ENCODE measurements at regions not wholly inside any gene's neighbourhood (a gene's known extent, or its start where the extent isn't known, plus 50 kb on each side); places are given as distances from the start of the nearest gene placed in this dataset.
"Not testable (repeated sequence)": the region's sequence is repeated elsewhere in the genome, so short reads cannot be mapped to it uniquely, and the experiment has no call there.

GRCh38 chr18:104264-104663, 54.1 kb upstream of the USP14 start:
- DNase-seq (ENCODE audit: insufficient read length); FAIRE-seq: not testable (repeated sequence)

DNA sequence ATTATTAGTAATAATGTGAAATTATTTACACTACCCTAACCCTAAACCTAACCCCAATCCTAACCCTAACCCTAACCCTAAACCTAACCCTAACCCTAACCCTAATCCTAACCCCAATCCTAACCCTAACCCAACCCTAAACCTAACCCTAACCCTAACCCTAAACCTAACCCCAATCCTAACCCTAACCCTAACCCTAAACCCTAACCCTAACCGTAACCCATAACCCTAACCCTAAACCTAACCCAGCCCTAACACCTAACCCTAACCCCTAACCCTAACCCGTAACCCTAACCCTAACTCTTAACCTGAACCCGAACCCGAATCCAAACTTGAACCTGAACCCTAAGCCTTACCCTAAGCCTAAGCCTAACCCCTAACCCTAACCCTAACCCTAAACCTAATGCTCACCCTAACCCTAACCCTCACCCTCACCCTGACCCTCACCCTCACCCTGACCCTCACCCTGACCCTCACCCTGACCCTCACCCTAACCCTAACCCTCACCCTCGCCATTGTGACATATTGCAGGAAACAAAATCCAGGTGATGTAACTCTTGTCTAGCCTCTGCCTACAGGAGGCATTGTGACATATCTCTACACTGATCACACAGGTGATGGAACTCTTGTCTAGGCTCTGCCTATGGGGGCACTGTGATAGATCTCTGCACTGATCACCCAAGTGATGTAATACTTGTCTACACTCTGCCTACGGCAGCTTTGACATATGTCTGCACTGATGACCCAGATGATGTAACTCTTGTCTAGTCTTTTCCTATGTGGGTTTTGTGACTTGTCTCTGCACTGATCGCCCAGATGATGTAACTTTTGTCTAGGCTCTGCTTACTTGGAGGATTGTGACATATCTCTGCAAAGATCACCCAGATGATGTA, 53.0 kb upstream of the USP14 start:
- not testable (repeated sequence) for DNase-seq (ENCODE audit: insufficient read length)
- FAIRE-seq, result peak; percentile 83

GRCh38 chr18:106054-106851, 52.1 kb upstream of the USP14 start:
- not testable (repeated sequence) for DNase-seq (ENCODE audit: insufficient read length); FAIRE-seq

- not testable (repeated sequence) for FAIRE-seq; DNase-seq (ENCODE audit: insufficient read length)
Measured at GRCh38 chr18:106868-107384, 51.4 kb upstream of the USP14 start.

DNA sequence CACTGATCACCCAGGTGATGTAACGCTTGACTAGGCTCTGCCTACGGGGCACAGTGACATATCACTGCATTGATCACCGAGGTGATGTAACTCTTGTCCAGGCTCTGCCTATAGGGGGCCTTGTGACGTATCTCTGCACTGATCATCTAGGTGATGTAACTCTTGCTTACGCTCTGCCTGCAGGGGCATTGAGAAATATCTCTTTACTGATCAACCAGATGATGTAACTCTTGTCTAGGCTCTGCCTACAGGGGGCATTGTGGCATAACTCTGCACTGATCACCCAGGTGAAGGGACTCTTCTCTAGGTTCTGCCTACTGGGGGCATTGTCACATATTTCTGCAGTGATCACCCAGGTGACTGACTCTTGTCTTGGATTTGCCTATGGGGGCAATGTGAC, 50.9 kb upstream of the USP14 start:
- DNase-seq (ENCODE audit: insufficient read length); FAIRE-seq: not testable (repeated sequence)

DNA sequence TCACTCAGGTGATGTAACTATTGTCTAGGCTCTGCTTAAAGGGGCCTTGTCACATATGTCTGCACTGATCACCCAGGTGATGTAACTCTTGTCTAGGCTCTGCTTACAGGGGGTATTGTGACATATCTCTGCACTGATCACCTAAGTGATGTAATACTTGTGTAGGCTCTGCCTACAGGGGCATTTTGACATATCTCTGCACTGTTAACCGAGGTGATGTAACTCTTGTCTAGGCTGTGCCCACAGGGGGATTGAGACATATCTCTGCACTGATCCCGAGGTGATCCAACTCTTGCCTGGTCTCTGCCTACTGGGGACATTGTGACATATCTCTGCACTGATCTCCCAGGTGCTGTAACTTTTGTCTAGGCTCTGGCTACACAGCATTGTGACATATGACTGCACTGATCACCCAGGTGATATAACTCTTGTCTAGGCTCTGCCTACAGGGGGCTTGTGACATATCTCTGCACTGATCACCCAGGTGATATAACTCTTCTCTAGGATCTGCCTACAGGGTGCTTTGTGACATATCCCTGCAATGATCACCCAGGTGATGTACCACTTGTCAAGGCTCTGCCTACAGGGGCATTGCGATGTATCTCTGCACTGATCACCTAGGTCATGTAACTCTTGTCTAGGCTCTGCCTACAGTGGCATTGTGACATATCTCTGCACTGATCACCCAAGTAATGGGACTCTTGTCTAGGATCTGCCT, 50.3 kb upstream of the USP14 start:
- not testable (repeated sequence) for FAIRE-seq; DNase-seq (ENCODE audit: insufficient read length)
